HG03571 (cell line): ENCODE measurements at regions not wholly inside any gene's neighbourhood (a gene's known extent, or its start where the extent isn't known, plus 50 kb on each side); places are given as distances from the start of the nearest gene placed in this dataset.

Experiments used
- ATAC-seq: cut with Tn5 transposase; IDR thresholded peaks from one replicate; pipeline ENCODE4 v1.9.1; 2021; ENCODE audit not compliant: unreplicated experiment

DNA sequence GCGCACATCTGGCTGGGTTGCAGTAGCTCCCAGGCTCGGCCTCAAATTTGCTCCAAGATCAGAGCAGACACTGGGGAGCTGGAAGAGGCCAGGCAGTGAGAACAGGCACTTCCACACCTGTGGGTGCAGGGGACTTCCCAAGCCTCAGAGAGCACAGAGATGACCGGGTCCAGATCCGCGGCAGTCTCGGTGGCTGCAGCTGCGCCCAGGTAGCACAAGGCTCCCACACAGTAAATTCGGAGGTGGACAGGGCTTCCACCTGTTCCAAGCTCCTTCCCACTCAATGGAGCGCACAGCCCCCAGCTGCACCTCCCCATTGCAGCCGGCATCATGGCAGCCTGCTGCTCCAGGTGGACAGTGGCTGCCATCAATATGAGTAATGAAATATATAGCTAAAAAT lies 1417.4 kb upstream of the SLC10A2 start:
- no peak for ATAC-seq

GRCh38 chr13:104477261-104477660 lies 1411.0 kb upstream of the SLC10A2 start:
- no peak for ATAC-seq

- no peak for ATAC-seq
Measured at GRCh38 chr13:104473936-104474335, 1407.7 kb upstream of the SLC10A2 start.

DNA sequence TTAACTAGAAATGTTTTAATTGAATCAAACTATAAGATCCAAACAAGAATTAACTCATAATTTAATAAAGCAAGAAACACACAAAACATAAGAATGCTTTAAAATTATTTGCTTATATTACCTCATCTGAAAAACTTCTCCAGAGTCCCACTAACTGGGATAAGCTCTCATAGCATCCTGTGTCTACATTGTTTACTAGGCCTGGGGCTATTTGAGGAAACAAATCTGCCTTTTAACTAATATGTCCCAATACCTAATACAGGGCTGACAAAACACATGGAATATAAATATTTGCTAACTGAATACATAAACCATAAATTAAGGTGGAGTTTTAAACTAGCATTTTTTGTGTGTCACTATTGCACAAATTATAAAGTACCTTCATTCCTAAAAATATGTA lies 1399.8 kb upstream of the SLC10A2 start:
- no peak for ATAC-seq

GRCh38 chr13:104461049-104461448 lies 1394.8 kb upstream of the SLC10A2 start:
- no peak for ATAC-seq

DNA sequence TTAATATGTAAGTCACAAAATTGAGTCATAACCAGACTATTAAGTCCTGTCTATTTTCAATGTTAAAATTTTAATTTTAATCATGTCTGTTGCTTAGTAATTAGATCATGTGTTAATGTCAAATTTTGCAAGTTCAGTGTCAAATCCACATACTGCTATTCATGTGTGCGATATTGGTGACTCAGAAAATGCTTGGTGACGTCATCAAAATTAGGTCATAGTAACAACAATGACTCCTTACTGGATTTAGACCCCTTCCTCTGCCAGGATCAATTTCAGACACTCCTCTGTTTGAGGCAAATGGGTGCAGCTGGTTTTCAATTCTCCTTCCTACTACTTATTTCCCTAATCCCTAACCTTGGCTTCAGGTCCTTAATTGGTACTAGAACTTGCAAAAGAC lies 1394.3 kb upstream of the SLC10A2 start:
- no peak for ATAC-seq

DNA sequence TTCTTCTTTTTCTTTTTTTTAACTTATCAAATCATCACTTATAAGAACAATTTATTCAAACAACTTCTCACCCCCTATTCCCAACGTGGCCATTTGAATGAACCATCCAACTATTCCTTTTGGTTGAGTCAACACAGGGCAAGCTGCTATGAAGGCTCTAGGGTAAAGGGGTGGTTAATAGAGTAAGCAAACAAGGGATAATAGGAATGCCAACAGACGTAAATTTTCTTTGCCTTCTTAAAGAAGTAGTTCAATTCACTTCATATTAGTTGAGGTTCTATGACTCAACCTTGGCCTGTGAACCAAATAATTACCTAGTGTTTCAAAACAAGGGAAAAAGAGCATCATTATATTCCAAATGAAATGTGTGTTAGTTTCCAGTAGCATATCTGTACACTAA lies 1383.8 kb upstream of the SLC10A2 start:
- ATAC-seq, result no peak

GRCh38 chr13:104447348-104447747 lies 1381.1 kb upstream of the SLC10A2 start:
- no peak for ATAC-seq

DNA sequence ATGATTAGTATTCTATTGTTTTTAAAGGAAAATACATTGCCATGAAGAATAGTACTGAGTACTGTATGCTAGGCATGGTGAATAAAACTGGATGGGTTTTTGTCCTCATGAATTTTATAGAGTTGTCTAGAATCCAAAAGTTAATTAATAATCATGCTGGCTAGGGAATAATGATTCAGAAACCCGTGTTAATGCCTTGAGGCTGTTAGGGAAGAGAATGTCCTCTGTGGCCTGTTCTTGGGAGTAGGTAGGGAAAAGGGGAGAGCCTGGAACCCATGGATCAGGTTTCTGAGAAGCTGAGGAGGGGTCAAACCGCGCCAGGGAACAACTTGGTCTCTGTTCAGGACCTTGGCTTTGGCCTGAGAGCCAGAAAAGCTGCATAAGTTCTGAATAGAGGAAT lies 1376.3 kb upstream of the SLC10A2 start:
- ATAC-seq, result no peak

DNA sequence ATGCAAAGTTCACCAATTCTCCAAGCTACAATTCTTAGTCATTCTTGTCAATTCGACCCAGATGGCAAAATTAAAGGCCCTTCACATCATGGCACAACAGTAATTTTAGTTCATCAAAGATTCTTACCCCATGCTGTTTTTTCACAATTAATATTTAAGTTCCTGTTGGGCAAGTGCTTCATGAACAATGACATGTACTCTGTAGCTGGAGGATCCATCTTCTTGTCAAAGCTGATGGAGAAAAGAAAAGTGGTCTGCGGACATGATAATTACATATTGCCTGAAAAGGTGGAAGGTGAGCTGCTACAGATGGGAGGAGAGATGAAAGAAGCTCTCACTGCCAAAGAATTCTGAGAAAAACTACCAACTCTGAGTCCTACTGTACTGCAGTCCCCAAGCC lies 1370.3 kb upstream of the SLC10A2 start:
- no peak for ATAC-seq

GRCh38 chr13:104431895-104432294 lies 1365.7 kb upstream of the SLC10A2 start:
- ATAC-seq, result no peak

- no peak for ATAC-seq
Measured at GRCh38 chr13:104426435-104426834, 1360.2 kb upstream of the SLC10A2 start.

GRCh38 chr13:104422668-104423067 lies 1356.5 kb upstream of the SLC10A2 start:
- ATAC-seq, result no peak

DNA sequence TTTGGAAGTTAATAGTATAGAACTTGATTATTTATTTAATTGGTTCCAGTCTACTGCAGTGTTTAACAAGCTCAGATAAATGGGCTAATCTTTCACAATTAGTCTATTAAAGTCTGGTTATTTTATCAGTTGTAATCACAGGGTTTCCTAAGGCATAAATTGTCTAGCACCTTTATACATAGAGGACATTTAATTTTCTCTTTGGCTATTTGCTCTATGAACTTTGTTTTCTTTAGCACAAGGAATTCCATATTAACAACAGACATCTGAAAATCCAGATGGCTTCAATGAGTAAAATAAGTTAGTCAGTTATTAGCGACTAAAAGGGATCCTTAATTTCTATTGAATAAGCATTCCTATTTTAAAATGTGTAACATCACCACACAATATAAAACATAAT lies 1350.8 kb upstream of the SLC10A2 start:
- no peak for ATAC-seq

DNA sequence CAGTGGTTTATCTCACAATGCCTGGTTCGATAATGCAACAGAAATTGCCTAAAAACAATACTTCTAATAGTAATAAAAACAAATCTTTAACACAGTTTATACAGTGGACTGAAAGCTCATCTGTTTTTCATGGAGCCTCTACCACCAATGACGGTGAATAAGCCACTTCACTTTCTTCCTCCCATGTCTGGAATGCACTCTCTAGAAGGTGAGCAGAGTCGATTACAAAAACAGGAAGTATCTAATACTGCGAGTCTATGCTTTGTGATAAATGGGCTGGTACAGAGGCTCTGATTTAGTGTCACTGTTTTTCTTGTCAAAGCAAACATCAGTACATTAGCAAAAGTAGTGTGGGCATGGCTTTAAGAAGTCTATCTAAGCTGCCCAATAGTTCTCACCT lies 1348.6 kb upstream of the SLC10A2 start:
- no peak for ATAC-seq

DNA sequence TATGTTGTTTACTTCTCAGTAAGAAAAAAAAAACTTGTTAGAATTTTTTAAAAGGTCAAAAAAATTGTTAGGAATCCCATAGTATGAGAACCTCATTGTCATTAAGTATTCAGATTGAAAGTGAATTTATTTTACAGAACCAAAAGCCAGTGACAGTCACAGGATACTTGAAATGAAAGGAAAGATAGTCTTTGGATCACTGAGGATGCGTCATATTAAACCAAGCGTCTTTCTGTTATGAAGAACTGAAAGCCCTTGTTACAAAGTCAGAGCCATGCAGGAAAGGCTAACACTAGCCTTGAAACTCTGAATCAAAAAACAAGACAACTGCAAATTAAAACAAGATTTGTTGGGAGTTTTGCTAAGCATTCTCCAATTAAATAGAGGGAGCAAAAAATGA lies 1348.0 kb upstream of the SLC10A2 start:
- no peak for ATAC-seq

DNA sequence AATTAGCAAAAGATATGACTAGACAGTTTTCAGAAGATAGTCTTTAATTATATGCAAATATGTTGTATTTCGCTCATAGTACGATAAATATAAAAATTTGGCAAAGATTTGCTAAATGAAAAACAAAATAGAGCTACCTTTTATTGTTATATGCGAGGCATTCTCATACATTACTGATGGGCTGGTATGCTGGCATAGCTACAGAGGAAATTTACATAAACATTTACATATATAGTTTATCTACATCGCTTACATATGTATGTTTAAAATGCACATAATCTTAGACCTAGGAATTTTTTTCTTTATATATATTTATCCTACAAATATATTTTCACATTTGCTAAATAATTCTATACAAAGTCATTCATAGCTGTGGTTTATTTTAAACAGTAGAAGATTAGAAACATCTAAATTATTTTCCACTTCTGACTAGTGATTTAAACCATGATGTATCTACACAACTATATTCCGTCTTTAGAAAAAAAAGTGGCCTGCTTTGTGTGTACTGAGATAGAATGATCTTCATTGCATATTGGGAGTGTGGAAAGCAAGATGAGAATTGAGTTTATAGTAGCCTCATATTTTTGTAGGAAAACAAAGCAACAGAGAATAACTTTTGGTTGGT lies 1345.0 kb upstream of the SLC10A2 start:
- ATAC-seq, result no peak

- no peak for ATAC-seq
Measured at GRCh38 chr13:104408733-104409132, 1342.5 kb upstream of the SLC10A2 start.

DNA sequence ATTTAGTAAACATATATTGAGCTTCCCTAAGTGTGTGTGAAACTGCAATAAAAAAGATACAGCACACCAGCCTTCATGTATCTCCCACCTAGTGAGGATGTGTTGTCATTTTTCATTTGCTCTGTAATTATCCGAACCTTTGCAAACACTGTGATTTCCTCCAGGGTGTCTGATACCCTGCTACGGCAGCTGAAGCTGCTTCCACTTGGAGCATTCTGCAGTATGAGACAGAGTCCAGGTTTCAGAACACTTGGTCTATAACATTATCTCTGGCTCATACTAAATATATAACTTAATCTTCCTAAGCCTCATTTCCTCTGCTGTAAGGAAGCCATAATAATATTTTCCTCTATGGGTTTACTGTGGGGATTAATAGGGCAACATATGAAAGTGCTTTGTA lies 1338.1 kb upstream of the SLC10A2 start:
- ATAC-seq, result no peak

- no peak for ATAC-seq
Measured at GRCh38 chr13:104389691-104390090, 1323.5 kb upstream of the SLC10A2 start.

- ATAC-seq, result no peak
Measured at GRCh38 chr13:104387510-104387909, 1321.3 kb upstream of the SLC10A2 start.

DNA sequence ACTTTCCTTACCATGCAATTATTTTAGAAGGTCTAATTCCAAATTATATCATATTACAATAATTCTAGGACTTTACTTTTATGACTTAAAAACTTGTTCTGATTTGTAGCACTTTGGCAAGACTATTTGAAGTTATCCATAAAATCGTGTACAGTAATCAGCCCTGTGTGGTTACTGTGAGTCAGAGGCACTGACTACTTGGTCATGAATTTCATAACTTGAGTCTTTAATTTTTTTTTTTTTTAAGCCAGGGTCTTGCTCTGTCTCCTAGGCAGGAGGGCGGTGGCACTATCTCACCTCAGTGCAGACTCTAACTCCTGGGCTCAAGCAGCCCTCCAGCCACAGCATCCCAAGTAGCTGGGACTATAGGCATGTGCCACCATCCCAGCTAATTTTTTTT lies 1319.2 kb upstream of the SLC10A2 start:
- ATAC-seq, result no peak

DNA sequence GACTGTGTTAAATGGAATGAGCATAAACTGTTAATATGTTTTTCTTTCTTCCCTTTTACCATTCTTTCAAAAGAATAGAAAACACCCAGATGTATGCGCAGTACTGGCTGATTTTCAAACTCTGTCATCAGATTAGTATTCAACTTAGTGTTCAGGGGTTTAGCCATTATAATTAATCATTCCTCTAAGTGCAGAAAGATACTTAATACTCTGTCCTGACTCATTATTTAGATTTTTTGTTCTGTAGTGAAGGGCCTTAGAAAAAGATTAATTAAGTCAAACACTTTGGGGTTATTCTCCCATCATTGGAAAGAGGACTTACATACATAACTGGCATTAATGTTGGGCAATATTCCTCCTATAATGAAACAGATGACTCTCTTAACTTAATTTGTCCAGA lies 1316.7 kb upstream of the SLC10A2 start:
- ATAC-seq, result no peak

- ATAC-seq, result no peak
Measured at GRCh38 chr13:104376588-104376987, 1310.4 kb upstream of the SLC10A2 start.
